ENCODE measurements at regions not wholly inside any gene's neighbourhood (a gene's known extent, or its start where the extent isn't known, plus 50 kb on each side); places are given as distances from the start of the nearest gene placed in this dataset.

GRCh38 chr15:95903352-95903751 is 427.1 kb upstream of the NR2F2 start:
- no peak for DNase-seq (ENCODE audit: low read depth in 1 of 2, low spot score in 1 of 2)
- Histone ChIP-seq H3K27ac (replicated peaks) (no peak overlapping the region), H3K27me3 (ENCODE audit: insufficient read depth, poor library complexity, severe bottlenecking) (no peaks in the 10 kb centered on the region), H3K4me3 (replicated peaks; ENCODE audit: insufficient read depth, low read length) (no peak overlapping the region)
- no peak for TF ChIP-seq REST (IDR thresholded peaks at IDR 0.05; ENCODE audit: insufficient replicate concordance, low read depth)
- TF ChIP-seq, protein P1, sequence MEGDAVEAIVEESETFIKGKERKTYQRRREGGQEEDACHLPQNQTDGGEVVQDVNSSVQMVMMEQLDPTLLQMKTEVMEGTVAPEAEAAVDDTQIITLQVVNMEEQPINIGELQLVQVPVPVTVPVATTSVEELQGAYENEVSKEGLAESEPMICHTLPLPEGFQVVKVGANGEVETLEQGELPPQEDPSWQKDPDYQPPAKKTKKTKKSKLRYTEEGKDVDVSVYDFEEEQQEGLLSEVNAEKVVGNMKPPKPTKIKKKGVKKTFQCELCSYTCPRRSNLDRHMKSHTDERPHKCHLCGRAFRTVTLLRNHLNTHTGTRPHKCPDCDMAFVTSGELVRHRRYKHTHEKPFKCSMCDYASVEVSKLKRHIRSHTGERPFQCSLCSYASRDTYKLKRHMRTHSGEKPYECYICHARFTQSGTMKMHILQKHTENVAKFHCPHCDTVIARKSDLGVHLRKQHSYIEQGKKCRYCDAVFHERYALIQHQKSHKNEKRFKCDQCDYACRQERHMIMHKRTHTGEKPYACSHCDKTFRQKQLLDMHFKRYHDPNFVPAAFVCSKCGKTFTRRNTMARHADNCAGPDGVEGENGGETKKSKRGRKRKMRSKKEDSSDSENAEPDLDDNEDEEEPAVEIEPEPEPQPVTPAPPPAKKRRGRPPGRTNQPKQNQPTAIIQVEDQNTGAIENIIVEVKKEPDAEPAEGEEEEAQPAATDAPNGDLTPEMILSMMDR (IDR thresholded peaks at IDR 0.05; ENCODE audit: insufficient read depth, low read length), result no peak
- TF ChIP-seq POLR2AphosphoS5 (IDR thresholded peaks at IDR 0.05; ENCODE audit: low read depth), result no peak
- no peak for TF ChIP-seq SPI1 (IDR thresholded peaks at IDR 0.05; ENCODE audit: borderline replicate concordance, low read depth)
- no peak for TF ChIP-seq GABPA (IDR thresholded peaks at IDR 0.05; ENCODE audit: low read depth)

DNA sequence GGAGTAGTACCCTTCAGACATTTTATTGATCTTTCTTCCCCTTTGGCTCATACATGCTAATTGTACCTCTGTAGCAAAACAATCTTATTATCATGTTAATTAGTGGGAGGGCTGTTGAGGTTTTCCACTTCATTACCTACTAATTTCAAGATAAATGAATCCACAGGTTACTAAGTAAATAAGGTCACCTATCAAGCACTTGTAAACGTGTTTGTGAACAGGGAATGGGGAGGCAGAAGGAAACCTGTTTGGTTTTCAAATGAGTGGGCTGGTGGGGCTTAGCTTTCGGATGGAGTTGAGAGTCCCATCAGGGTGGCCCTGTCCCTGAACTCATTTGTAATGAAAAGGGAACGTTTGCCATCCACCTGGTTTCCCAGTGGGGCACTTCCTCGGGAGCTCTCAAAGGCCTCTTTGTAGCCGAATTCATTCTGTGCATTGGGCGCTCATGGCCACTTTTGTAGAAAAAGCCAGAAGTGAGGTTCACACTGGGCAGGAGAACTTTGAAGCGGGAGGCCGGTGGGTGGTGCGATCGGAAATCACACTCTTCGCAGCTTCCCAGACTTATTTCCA is 419.8 kb upstream of the NR2F2 start:
- no peak for TF ChIP-seq GABPA (IDR thresholded peaks at IDR 0.05; ENCODE audit: low read depth)
- TF ChIP-seq, protein P1 (IDR thresholded peaks at IDR 0.05; ENCODE audit: insufficient read depth, low read length), result no peak
- H3K4me3 ChIP-seq (replicated peaks; ENCODE audit: insufficient read depth, low read length), result no peak overlapping the region
- H3K27ac ChIP-seq (replicated peaks), result no peak overlapping the region
- H3K27me3 ChIP-seq (ENCODE audit: insufficient read depth, poor library complexity, severe bottlenecking), result no peaks in the 10 kb centered on the region
- DNase-seq (ENCODE audit: low read depth in 1 of 2, low spot score in 1 of 2), result no peak

DNA sequence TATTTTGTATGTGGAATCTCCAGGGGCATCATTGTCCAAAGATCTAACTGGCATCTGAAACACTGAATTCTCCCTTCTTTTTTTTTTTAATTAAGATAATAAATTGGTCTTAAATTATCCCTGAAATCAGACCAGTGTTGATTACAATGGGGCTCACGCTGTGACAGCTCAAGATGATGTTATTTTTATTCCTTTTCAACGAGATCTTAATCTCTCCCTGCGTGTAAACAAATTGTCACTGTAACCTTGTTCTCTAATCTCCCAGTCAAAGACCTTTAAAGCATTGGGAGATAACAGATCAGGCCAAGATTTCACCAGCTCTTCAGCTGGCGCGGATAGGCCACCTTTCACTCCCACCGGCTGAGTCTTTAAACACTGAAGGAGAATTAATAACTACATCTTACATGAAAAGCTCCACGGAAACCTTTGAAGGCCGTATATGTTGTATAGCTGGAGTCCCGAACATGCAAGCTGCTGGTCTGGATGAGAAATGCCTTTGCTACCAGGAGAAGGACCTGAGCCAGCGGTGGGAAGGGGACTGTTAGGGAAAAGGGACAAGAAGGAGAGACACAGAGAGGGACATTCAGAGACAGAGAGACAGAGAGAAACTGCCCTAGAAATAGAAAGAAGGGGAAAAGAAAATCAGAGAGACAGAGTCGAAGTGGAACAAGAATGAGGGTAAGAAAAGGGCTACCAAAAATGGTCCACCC is 418.8 kb upstream of the NR2F2 start:
- Histone ChIP-seq H3K27me3 (ENCODE audit: insufficient read depth, poor library complexity, severe bottlenecking) (no peaks in the 10 kb centered on the region), H3K4me3 (replicated peaks; ENCODE audit: insufficient read depth, low read length) (no peak overlapping the region), H3K27ac (replicated peaks) (no peak overlapping the region)
- DNase-seq (ENCODE audit: low read depth in 1 of 2, low spot score in 1 of 2), result no peak
- no peak for TF ChIP-seq GABPA (IDR thresholded peaks at IDR 0.05; ENCODE audit: low read depth)
- TF ChIP-seq, protein P1 (IDR thresholded peaks at IDR 0.05; ENCODE audit: insufficient read depth, low read length), result no peak
- no peak for TF ChIP-seq SPI1 (IDR thresholded peaks at IDR 0.05; ENCODE audit: borderline replicate concordance, low read depth)
- no peak for TF ChIP-seq REST (IDR thresholded peaks at IDR 0.05; ENCODE audit: insufficient replicate concordance, low read depth)

- H3K4me3 ChIP-seq (replicated peaks; ENCODE audit: insufficient read depth, low read length), result no peak overlapping the region
Observed at GRCh38 chr15:95912280-95912625, 418.2 kb upstream of the NR2F2 start.

More at GRCh38 chr15:95912280-95912625, 418.2 kb upstream of the NR2F2 start:
- H3K27me3 ChIP-seq (ENCODE audit: insufficient read depth, poor library complexity, severe bottlenecking), result no peaks in the 10 kb centered on the region
- no peak overlapping the region for H3K27ac ChIP-seq (replicated peaks)
- DNase-seq (ENCODE audit: low read depth in 1 of 2, low spot score in 1 of 2), result no peak
- no peak for TF ChIP-seq SPI1 (IDR thresholded peaks at IDR 0.05; ENCODE audit: borderline replicate concordance, low read depth)
- TF ChIP-seq, protein P1 (IDR thresholded peaks at IDR 0.05; ENCODE audit: insufficient read depth, low read length), result no peak
- TF ChIP-seq GABPA (IDR thresholded peaks at IDR 0.05; ENCODE audit: low read depth), result no peak
- no peak for TF ChIP-seq POLR2AphosphoS5 (IDR thresholded peaks at IDR 0.05; ENCODE audit: low read depth)
- no peak for TF ChIP-seq REST (IDR thresholded peaks at IDR 0.05; ENCODE audit: insufficient replicate concordance, low read depth)
